Heart right ventricle (tissue), 16 donors: ENCODE measurements at regions not wholly inside any gene's neighbourhood (a gene's known extent, or its start where the extent isn't known, plus 50 kb on each side); places are given as distances from the start of the nearest gene placed in this dataset.

Source experiments
- ATAC-seq, 8 donors: fragments of 200-7000 bp; cut with Tn5 transposase; one replicate each; pipeline ENCODE4 v1.9.1; 2020; ENCODE audit warnings: mild to moderate bottlenecking in 8 of 8, moderate library complexity in 8 of 8, moderate number of reproducible peaks in 1 of 8
- DNase-seq, 2 donors: peaks; one replicate each; pipeline ENCODE4 v3.0.0-alpha.2; 2020
- H3K27ac ChIP-seq, 10 donors: fragments of 200-600 bp; sonication (generic) in 2 of 10; one replicate each; pipeline versions ENCODE4 v1.5.0 to v1.8.0; 2020 to 2022; ENCODE audit warnings: mild to moderate bottlenecking in 3 of 10
- H3K27me3 ChIP-seq, 7 donors: fragments of 200-600 bp; one replicate each; pipeline ENCODE4 v1.8.0; 2021 to 2022; ENCODE audit warnings: mild to moderate bottlenecking in 2 of 7
- H3K36me3 ChIP-seq, 9 donors: fragments of 200-600 bp; sonication (generic) in 1 of 9; one replicate each; pipeline versions ENCODE4 v1.5.0 to v1.8.0; 2020 to 2022; ENCODE audit warnings: mild to moderate bottlenecking in 2 of 9
- H3K4me1 ChIP-seq, 9 donors: fragments of 200-600 bp; sonication (generic) in 1 of 9; one replicate each; pipeline versions ENCODE4 v1.5.0 to v1.8.0; 2020 to 2022; ENCODE audit warnings: mild to moderate bottlenecking in 4 of 9
- H3K4me3 ChIP-seq, 10 donors: fragments of 200-600 bp; sonication (generic) in 2 of 10; one replicate each; pipeline versions ENCODE4 v1.5.0 to v1.8.0; 2020 to 2022; ENCODE audit warnings: mild to moderate bottlenecking in 7 of 10, moderate library complexity in 2 of 10
- H3K9me3 ChIP-seq, 11 donors: fragments of 200-600 bp in 10 of 11; sonication (generic) in 2 of 11; one replicate each; pipeline versions ENCODE4 v1.5.0 to v1.8.0; 2013 to 2022; ENCODE audit warnings: mild to moderate bottlenecking in 2 of 11, control low read depth in 1 of 11, moderate library complexity in 1 of 11
- WGBS, 2 donors: extraction: QIAGEN DNeasy Blood & Tissue Kit; methylation state at CpG; one replicate each; pipeline ENCODE4 v1.1.7; 2013; ENCODE audit warnings: inconsistent platforms in 1 of 2; 5-methylcytosine and 5-hydroxymethylcytosine counted together
- intact Hi-C, 10 donors: fragments of 100-400 bp; cut with DNase I; formaldehyde crosslinking; loops; one replicate each; pipeline versions ENCODE4 v1.11.1 to v1.14.2; 2022
- TF ChIP-seq, protein P1 (sequence below), 9 donors: fragments of 200-600 bp; sonication (generic) in 2 of 9; IDR thresholded peaks; one replicate each; pipeline versions ENCODE4 v1.5.0 to v1.8.0; 2021 to 2022; ENCODE audit warnings: antibody characterized with exemption in 9 of 9, mild to moderate bottlenecking in 5 of 9, moderate library complexity in 1 of 9
- donor health status: Arrhythmogenic right ventricular cardiomyopathy.
- donor health status: ischemic (EF 13 %, LVEDD 7.1; RV severe dilation, severe dysfunction).
- donor health status: healthy with polysubstance abuse.
- donor health status: DM: no; HTN: yes; CAD: no.
- donor health status: DM: no; HTN: no; CAD: no.
- donor health status: ischemic (EF 25% LVEDD 6.9; RV normal size, moderate dysfunction).
- donor health status: ischemic (EF 25% LVEDD 5.7; RV mildly dilated, moderate dysfunction).
- donor health status: healthy.
- donor health status: DM: yes; HTN: yes; CAD: no.
- donor health status: Ischemic cardiomyopathy.
- donor health status: ischemic (EF 35%, LVEDD 5.7; RV mildly dilated, moderate dysfunction).
- donor health status: nonischemic (EF 11% LVEDD 7.7; RV severe dilation, severe dysfunction).
- donor health status: DM: yes; HTN: yes; CAD: no.
- donor health status: PGD.
- donor health status: ischemic (EF 29% LVEDD 5.4; RV normal size, mild dysfunction).
- donor health status: nonischemic (EF 23%, LVEDD 6.1; RV moderate dilation, normal function).

DNA sequence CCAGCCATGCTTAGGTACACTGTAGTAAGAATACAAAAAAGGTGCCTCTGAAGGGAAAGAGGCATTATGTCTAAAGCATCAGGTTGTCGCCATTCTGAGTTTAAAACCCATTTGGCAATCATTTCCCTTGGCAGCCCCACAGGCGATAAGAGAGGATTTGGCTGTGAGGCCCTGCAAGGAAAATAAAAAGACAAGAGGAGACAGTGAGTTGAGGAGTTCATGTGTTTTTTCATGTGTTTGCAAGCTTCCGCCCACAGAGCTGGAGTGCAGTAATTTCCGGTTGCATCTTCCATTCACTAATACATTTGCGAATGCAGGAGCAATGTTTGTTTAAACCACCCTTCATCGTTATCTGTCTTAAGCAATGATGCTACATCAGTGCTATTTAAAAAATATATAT is 138.5 kb upstream of the SOX4 start:
- TF ChIP-seq, protein P1, sequence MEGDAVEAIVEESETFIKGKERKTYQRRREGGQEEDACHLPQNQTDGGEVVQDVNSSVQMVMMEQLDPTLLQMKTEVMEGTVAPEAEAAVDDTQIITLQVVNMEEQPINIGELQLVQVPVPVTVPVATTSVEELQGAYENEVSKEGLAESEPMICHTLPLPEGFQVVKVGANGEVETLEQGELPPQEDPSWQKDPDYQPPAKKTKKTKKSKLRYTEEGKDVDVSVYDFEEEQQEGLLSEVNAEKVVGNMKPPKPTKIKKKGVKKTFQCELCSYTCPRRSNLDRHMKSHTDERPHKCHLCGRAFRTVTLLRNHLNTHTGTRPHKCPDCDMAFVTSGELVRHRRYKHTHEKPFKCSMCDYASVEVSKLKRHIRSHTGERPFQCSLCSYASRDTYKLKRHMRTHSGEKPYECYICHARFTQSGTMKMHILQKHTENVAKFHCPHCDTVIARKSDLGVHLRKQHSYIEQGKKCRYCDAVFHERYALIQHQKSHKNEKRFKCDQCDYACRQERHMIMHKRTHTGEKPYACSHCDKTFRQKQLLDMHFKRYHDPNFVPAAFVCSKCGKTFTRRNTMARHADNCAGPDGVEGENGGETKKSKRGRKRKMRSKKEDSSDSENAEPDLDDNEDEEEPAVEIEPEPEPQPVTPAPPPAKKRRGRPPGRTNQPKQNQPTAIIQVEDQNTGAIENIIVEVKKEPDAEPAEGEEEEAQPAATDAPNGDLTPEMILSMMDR (IDR thresholded peaks at IDR 0.05), result no peak
- H3K4me3 ChIP-seq, result no peak overlapping the region
- DNase-seq (no peak), ATAC-seq (no peak)
- intact Hi-C loops, result no loop called here
- no peaks in the 10 kb centered on the region for H3K27me3 ChIP-seq
- no peaks in the 10 kb centered on the region for H3K9me3 ChIP-seq
- 30 to 33% methylated on average over 6 of the region's 6 CpGs for WGBS, 2 donors
- H3K36me3 ChIP-seq, result no peaks in the 10 kb centered on the region
- peaks cover 0 to 13% (median 6%) of the 10 kb centered on the region in 9 donors for H3K4me1 ChIP-seq
- no peak overlapping the region for H3K27ac ChIP-seq

DNA sequence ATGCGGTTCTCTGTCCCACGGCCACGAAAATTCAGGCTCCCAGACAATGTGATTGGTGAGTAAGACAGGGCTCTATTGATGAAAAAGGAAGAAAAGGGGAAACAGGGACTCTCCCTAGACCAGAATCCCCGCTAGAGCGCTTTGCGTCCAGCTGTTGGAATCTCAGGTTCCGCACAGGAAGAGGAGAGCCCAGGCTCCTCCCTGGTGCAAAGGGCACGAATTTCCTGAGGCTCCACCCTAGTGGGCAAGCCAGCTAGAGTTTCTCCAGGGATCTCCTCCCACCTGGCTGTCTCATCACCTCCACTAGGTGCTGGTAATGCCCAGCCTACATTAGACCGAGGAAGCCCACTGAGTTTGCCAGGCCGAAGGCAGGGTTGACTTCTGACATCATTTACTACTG is 135.9 kb upstream of the SOX4 start:
- ATAC-seq (no peak), DNase-seq (no peak)
- Histone ChIP-seq H3K4me3 (no peak overlapping the region), H3K27ac (no peak overlapping the region), H3K9me3 (no peaks in the 10 kb centered on the region), H3K36me3 (no peaks in the 10 kb centered on the region), H3K27me3 (no peaks in the 10 kb centered on the region), H3K4me1 (peaks cover 0 to 13% (median 6%) of the 10 kb centered on the region in 9 donors)
- TF ChIP-seq, protein P1 (IDR thresholded peaks at IDR 0.05), result no peak
- intact Hi-C loops, result no loop called here
- 92 to 93% methylated on average over 10 of the region's 10 CpGs for WGBS, 2 donors

DNA sequence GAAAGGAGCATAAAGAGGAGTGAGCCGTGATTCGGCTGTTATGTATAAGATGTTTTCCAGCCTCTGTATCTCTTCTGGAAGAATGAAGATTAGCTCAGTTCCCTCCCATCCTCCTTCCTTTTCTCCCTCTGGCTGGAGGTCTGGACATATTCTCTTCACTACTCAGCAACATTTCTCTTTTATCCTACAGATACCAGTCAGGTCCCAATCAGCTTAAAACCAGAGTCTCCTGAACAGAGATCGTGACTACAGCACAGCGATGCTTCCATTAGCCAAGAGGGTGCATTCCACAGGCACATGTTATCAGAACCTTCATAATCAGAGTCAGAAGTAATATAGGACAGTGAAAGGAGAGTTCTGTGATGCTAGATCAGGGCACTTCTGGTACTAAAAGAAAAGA is 133.9 kb upstream of the SOX4 start:
- TF ChIP-seq, protein P1 (IDR thresholded peaks at IDR 0.05), result no peak
- Histone ChIP-seq H3K4me3 (no peak overlapping the region), H3K4me1 (peaks cover 0 to 12% (median 6%) of the 10 kb centered on the region in 9 donors), H3K36me3 (no peaks in the 10 kb centered on the region), H3K27ac (no peak overlapping the region), H3K9me3 (no peaks in the 10 kb centered on the region), H3K27me3 (no peaks in the 10 kb centered on the region)
- WGBS, 2 donors, result 28 to 29% methylated on average over 4 of the region's 4 CpGs
- DNase-seq (no peak), ATAC-seq (no peak)
- intact Hi-C loops, result no loop called here

DNA sequence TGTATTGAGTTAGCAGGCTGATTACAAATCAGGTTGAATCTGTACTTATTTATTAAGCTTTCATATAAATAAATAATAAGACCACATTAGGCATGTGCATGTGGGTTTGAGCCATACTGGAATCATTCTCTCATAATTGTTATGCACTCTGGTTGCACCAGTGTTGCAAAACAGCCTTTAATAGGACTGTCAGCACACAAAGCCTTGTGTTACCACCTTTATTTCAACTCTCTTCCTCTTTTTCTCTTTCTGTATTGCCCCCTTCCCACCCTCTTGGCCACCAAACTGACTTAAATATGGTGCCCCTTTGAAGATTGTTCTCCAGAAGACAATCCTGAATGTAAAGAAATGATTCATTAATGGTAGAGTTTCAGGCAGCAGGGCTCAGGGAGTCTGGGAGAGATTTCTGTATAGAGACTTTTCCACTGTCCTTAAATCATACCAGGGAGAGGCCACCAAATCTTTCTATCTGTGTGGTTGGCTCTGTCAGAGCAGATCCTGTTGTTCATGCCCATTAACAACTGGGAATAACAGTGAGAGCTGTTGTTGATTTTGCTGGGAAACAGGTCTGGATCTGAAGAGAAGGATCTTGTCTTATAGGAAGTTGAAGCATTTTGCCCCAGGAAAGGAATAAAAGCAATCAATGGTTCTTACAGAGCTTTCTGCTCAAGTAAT is 131.6 kb upstream of the SOX4 start:
- Histone ChIP-seq H3K9me3 (peaks cover 0 to 10% (median 0%) of the 10 kb centered on the region in 11 donors), H3K27ac (no peak overlapping the region), H3K36me3 (no peaks in the 10 kb centered on the region), H3K27me3 (no peaks in the 10 kb centered on the region), H3K4me1 (no peaks in the 10 kb centered on the region), H3K4me3 (no peak overlapping the region)
- DNase-seq, result no peak
- no peak for ATAC-seq
- TF ChIP-seq, protein P1 (IDR thresholded peaks at IDR 0.05), result no peak
- intact Hi-C loops, result no loop called here
